Kidney (tissue), 13 donors: ENCODE measurements at regions not wholly inside any gene's neighbourhood (a gene's known extent, or its start where the extent isn't known, plus 50 kb on each side); places are given as distances from the start of the nearest gene placed in this dataset.

Experiments used
- DNase-seq, 5 donors: peaks; one replicate each; pipeline ENCODE4 v3.0.0-alpha.2; 2013 to 2020
- FAIRE-seq: peaks from 2 replicates; lab custom pipeline; 2012; peaks lifted over from hg19 to GRCh38; lab: Jason Lieb, UNC
- H3K27ac ChIP-seq, 2 donors: one replicate each; pipeline ENCODE4 v1.7.0; 2013; ENCODE audit warnings: low read depth in 2 of 2, low read length in 2 of 2, inconsistent platforms in 1 of 2
- H3K27me3 ChIP-seq: one replicate; pipeline ENCODE4 v1.7.1; 2013; ENCODE audit warnings: low read length, inconsistent platforms; ENCODE audit not compliant: control insufficient read depth, insufficient read depth
- H3K36me3 ChIP-seq, 3 donors: one replicate each; pipeline versions ENCODE4 v1.7.0 to v1.7.1; 2013; ENCODE audit warnings: low read length in 3 of 3, control low read depth in 1 of 3, inconsistent platforms in 1 of 3; ENCODE audit not compliant: insufficient read depth in 3 of 3, control insufficient read depth in 2 of 3
- H3K4me1 ChIP-seq, 3 donors: one replicate each; pipeline versions ENCODE4 v1.7.0 to v1.7.1; 2013; ENCODE audit warnings: low read length in 3 of 3, inconsistent platforms in 1 of 3, low read depth in 1 of 3; ENCODE audit not compliant: control insufficient read depth in 2 of 3, insufficient read depth in 2 of 3
- H3K4me3 ChIP-seq, 3 donors: one replicate each; pipeline versions ENCODE4 v1.7.0 to v1.8.1; 2013; ENCODE audit warnings: low read length in 3 of 3, control low read depth in 1 of 3, inconsistent platforms in 1 of 3
- H3K9ac ChIP-seq, 3 donors: one replicate each; pipeline versions ENCODE4 v1.7.0 to v1.7.1; 2013; ENCODE audit warnings: low read length in 3 of 3, control low read depth in 1 of 3, inconsistent platforms in 1 of 3
- H3K9me3 ChIP-seq, 3 donors: one replicate each; pipeline versions ENCODE4 v1.7.0 to v1.7.1; 2013; ENCODE audit warnings: low read length in 3 of 3, control low read depth in 1 of 3, inconsistent platforms in 1 of 3; ENCODE audit not compliant: control insufficient read depth in 2 of 3, insufficient read depth in 1 of 3
- CTCF ChIP-seq: IDR thresholded peaks from 3 replicates; pipeline ENCODE4 v1.5.1; 2012; ENCODE audit warnings: mild to moderate bottlenecking, moderate library complexity, borderline replicate concordance; ENCODE audit not compliant: insufficient read depth; ENCODE audit errors: extremely low read depth
- intact Hi-C: fragments of 100-400 bp; cut with DNase I; formaldehyde crosslinking; loops from one replicate; pipeline ENCODE4 v1.11.1; 2022
- donor health status: control.
- donor health status: control.
- donor health status: control.
- donor health status: control.
- donor health status: control.
- donor health status: DM: yes; HTN: yes; CAD: no.
- donor health status: Normal renal cell carcinoma (clear cell type).

- intact Hi-C loops: no loop called here
- peak in 4 of 5 donors; percentile 61 to 75 (median 70) for DNase-seq
- Histone ChIP-seq H3K27me3 (no peaks in the 10 kb centered on the region), H3K9me3 (no peaks in the 10 kb centered on the region), H3K27ac (no peak overlapping the region), H3K4me1 (no peaks in the 10 kb centered on the region), H3K4me3 (peak overlapping the region in 2 of 3 donors; percentile 25 to 49), H3K36me3 (no peaks in the 10 kb centered on the region), H3K9ac (no peak overlapping the region)
- TF ChIP-seq CTCF: no peak
- FAIRE-seq: no peak
These were observed 68.6 kb upstream of the MAX start for GRCh38 chr14:65170768-65171507.

GRCh38 chr14:65173973-65174693 is 71.8 kb upstream of the MAX start:
- Histone ChIP-seq H3K4me1 (no peaks in the 10 kb centered on the region), H3K9me3 (no peaks in the 10 kb centered on the region), H3K27me3 (no peaks in the 10 kb centered on the region), H3K4me3 (no peak overlapping the region), H3K36me3 (no peaks in the 10 kb centered on the region), H3K9ac (no peak overlapping the region), H3K27ac (no peak overlapping the region)
- intact Hi-C loops: no loop called here
- FAIRE-seq (no peak), DNase-seq (peak in 3 of 5 donors; percentile 24 to 52 (median 44))
- TF ChIP-seq CTCF: no peak

- DNase-seq (no peak), FAIRE-seq (no peak)
- no peak for TF ChIP-seq CTCF
- no peaks in the 10 kb centered on the region for H3K36me3 ChIP-seq
- intact Hi-C loops: no loop called here
- no peak overlapping the region for H3K9ac ChIP-seq
- no peak overlapping the region for H3K4me3 ChIP-seq
- H3K9me3 ChIP-seq: no peaks in the 10 kb centered on the region
- H3K27me3 ChIP-seq: no peaks in the 10 kb centered on the region
- H3K4me1 ChIP-seq: no peaks in the 10 kb centered on the region
- no peak overlapping the region for H3K27ac ChIP-seq
These were observed 72.5 kb upstream of the MAX start for GRCh38 chr14:65174783-65175182.
